Common myeloid progenitor, CD34-positive (primary cell): ENCODE measurements at regions not wholly inside any gene's neighbourhood (a gene's known extent, or its start where the extent isn't known, plus 50 kb on each side); places are given as distances from the start of the nearest gene placed in this dataset.

Experiments
- CTCF ChIA-PET: fragments of 350-600 bp; sonication (Branson Sonifier 250); formaldehyde crosslinking; loops from one replicate; lab custom pipeline; 2021; ENCODE audit warnings: antibody characterized with exemption; lab: Charles Lee
- POLR2A ChIA-PET: fragments of 350-600 bp; sonication (Branson Sonifier 250); formaldehyde crosslinking; loops from one replicate; lab custom pipeline; 2021; ENCODE audit warnings: antibody characterized with exemption; lab: Charles Lee
- DNase-seq, 3 donors: peaks; one replicate each; pipeline versions ENCODE4 v3.0.0 to v3.0.0-alpha.2; 2013
- H3K27ac ChIP-seq, 2 experiments: 1 replicate in 1 of 2; 2 replicates in 1 of 2; pipeline ENCODE4 v1.7.0; 2013; ENCODE audit warnings: inconsistent platforms in 2 of 2, low read length in 2 of 2, mild to moderate bottlenecking in 2 of 2, low read depth in 1 of 2, moderate library complexity in 1 of 2; ENCODE audit not compliant: severe bottlenecking in 2 of 2, insufficient read depth in 1 of 2, poor library complexity in 1 of 2
- H3K27me3 ChIP-seq, 5 experiments: replicated peaks in 2 of 5; 1 replicate in 3 of 5; 2 replicates in 2 of 5; pipeline versions ENCODE4 v1.6.1 to v1.7.0; 2013; ENCODE audit warnings: low read length in 4 of 5, mild to moderate bottlenecking in 2 of 5, moderate library complexity in 2 of 5, inconsistent platforms in 1 of 5; ENCODE audit not compliant: insufficient read depth in 5 of 5, control insufficient read depth in 4 of 5
- H3K36me3 ChIP-seq, 4 experiments: 1 replicate in 2 of 4; 2 replicates in 2 of 4; pipeline versions ENCODE4 v1.6.1 to v1.7.0; 2013; ENCODE audit warnings: low read length in 3 of 4, control low read depth in 1 of 4, mild to moderate bottlenecking in 1 of 4; ENCODE audit not compliant: control insufficient read depth in 4 of 4, insufficient read depth in 4 of 4
- H3K4me1 ChIP-seq, 4 experiments: 1 replicate in 3 of 4; 2 replicates in 1 of 4; pipeline versions ENCODE4 v1.6.1 to v1.7.1; 2013; ENCODE audit warnings: low read length in 3 of 4, mild to moderate bottlenecking in 3 of 4, control low read depth in 1 of 4, inconsistent platforms in 1 of 4, moderate library complexity in 1 of 4; ENCODE audit not compliant: control insufficient read depth in 4 of 4, insufficient read depth in 4 of 4; ENCODE audit errors: control extremely low read depth in 1 of 4
- H3K4me3 ChIP-seq, 7 experiments: 1 replicate in 4 of 7; 2 replicates in 3 of 7; pipeline versions ENCODE4 v1.5.1 to v1.7.0; 2013; ENCODE audit warnings: mild to moderate bottlenecking in 7 of 7, low read length in 6 of 7, moderate library complexity in 6 of 7, inconsistent platforms in 2 of 7, low read depth in 2 of 7, control low read depth in 1 of 7; ENCODE audit not compliant: insufficient read depth in 4 of 7, control insufficient read depth in 1 of 7; ENCODE audit errors: extremely low read depth in 1 of 7
- H3K9me3 ChIP-seq, 5 experiments: 1 replicate in 4 of 5; 2 replicates in 1 of 5; pipeline versions ENCODE4 v1.6.1 to v1.7.1; 2013; ENCODE audit warnings: low read length in 4 of 5, mild to moderate bottlenecking in 2 of 5, inconsistent platforms in 1 of 5, low read depth in 1 of 5, moderate library complexity in 1 of 5; ENCODE audit not compliant: control insufficient read depth in 4 of 5, insufficient read depth in 2 of 5; ENCODE audit errors: control extremely low read depth in 1 of 5
- WGBS: methylation state at CpG from one replicate; pipeline ENCODE4 v1.1.5; 2013; ENCODE audit not compliant: insufficient coverage; 5-methylcytosine and 5-hydroxymethylcytosine counted together

- H3K36me3 ChIP-seq: no peaks in the 10 kb centered on the region
- peaks cover 0 to 85% (median 17%) of the 10 kb centered on the region in 5 experiments for H3K27me3 ChIP-seq
- H3K27ac ChIP-seq: no peak overlapping the region
- H3K4me3 ChIP-seq: no peak overlapping the region
- POLR2A ChIA-PET: no interaction called here
- peaks cover 0 to 7% (median 0%) of the 10 kb centered on the region in 5 experiments for H3K9me3 ChIP-seq
- CTCF ChIA-PET: interaction anchor here (0.8 to 1.8 kb wide), 2 partner anchors 12 to 24 kb away, joined by 4 to 5 read pairs; no protein-coding TSS in a partner anchor
- WGBS: 24% methylated on average over 25 of the region's 31 CpGs
- peaks cover 0 to 8% (median 0%) of the 10 kb centered on the region in 4 experiments for H3K4me1 ChIP-seq
- DNase-seq: peak in 1 of 3 donors; percentile 32
Measured at GRCh38 chr7:155405399-155406318, 52.3 kb upstream of the EN2 start.

DNA sequence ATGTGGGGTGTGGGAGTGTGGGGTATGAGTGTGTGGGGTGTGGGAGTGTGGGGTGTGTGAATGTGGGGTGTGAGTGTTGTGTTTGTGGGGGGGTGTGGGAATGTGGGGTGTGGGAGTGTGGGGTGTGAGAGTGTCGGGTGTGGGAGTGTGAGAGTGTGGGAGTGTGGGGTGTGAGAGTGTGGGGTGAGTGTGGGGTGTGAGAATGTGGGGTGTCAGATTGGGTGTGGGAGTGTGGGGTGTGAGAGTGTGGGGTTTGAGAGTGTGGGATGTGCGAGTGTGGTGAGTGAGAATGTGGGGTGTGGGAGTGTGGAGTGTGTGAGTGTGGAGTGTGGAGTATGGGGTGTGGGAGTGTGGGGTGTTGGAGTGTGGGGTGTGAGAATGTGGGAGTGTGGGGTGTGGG is 50.1 kb upstream of the EN2 start:
- H3K27ac ChIP-seq: no peak overlapping the region
- ChIA-PET CTCF (no interaction called here), POLR2A (no interaction called here)
- DNase-seq: no peak
- peaks cover 0 to 82% (median 24%) of the 10 kb centered on the region in 5 experiments for H3K27me3 ChIP-seq
- WGBS: no CpG with 5 or more reads among the region's 2 CpGs
- no peaks in the 10 kb centered on the region for H3K36me3 ChIP-seq
- H3K4me1 ChIP-seq: peaks cover 0 to 8% (median 0%) of the 10 kb centered on the region in 4 experiments
- no peaks in the 10 kb centered on the region for H3K9me3 ChIP-seq
- H3K4me3 ChIP-seq: no peak overlapping the region
